Right lobe of liver (tissue), 4 donors: ENCODE measurements at regions not wholly inside any gene's neighbourhood (a gene's known extent, or its start where the extent isn't known, plus 50 kb on each side); places are given as distances from the start of the nearest gene placed in this dataset.

ENCODE experiments used
- POLR2A ChIP-seq: fragments of 450-650 bp; IDR thresholded peaks from one replicate; pipeline ENCODE4 v1.6.1; 2017; ENCODE audit warnings: antibody characterized with exemption, mild to moderate bottlenecking
- TF ChIP-seq, protein P1 (sequence below), 4 donors: fragments of 200-600 bp in 3 of 4; fragments of 450-650 bp in 1 of 4; IDR thresholded peaks; one replicate each; pipeline versions ENCODE4 v1.5.1 to v1.8.0; 2016 to 2022; ENCODE audit warnings: antibody characterized with exemption in 4 of 4, mild to moderate bottlenecking in 2 of 4
- donor health status: DM: no; HTN: no; CAD: no.
- donor health status: DM: no; HTN: no; CAD: no.
- donor health status: DM: no; HTN: yes; CAD: no.

DNA sequence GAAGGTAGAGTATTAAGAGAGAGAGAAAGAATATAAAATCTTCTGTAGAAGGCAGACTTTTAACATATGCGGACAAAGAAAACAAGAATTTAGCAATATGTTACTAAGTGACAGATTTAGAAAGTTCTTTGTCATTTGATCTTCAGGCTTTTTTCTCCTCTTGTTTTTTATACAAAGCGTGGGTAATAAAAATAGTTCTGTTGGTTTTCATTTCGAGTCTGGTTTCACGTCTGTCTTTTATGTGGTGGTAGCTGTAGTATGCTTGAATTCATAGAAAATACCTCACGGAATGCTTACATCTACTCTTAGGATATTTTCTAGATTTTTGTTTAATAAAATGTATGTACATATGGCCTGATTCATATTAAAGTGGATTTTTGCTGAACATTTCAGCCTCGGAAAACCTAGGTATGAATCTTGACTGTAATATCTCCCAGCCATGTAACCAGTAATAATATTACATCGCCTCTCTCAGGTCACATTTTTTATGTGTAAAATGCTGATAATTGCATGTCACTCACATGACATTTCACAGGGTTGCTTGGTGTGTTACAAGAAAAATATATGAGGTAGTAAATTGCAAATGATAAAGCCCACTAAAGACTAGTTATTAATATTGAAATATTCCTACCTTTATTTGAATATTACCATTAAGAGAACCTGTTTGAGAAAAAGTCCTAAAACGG lies 72.5 kb upstream of the TAF11L2 start:
- TF ChIP-seq POLR2A, result no peak
- TF ChIP-seq, protein P1, sequence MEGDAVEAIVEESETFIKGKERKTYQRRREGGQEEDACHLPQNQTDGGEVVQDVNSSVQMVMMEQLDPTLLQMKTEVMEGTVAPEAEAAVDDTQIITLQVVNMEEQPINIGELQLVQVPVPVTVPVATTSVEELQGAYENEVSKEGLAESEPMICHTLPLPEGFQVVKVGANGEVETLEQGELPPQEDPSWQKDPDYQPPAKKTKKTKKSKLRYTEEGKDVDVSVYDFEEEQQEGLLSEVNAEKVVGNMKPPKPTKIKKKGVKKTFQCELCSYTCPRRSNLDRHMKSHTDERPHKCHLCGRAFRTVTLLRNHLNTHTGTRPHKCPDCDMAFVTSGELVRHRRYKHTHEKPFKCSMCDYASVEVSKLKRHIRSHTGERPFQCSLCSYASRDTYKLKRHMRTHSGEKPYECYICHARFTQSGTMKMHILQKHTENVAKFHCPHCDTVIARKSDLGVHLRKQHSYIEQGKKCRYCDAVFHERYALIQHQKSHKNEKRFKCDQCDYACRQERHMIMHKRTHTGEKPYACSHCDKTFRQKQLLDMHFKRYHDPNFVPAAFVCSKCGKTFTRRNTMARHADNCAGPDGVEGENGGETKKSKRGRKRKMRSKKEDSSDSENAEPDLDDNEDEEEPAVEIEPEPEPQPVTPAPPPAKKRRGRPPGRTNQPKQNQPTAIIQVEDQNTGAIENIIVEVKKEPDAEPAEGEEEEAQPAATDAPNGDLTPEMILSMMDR (IDR thresholded peaks at IDR 0.05), result no peak
